NCI-H146 (cell line): ENCODE measurements at regions not wholly inside any gene's neighbourhood (a gene's known extent, or its start where the extent isn't known, plus 50 kb on each side); places are given as distances from the start of the nearest gene placed in this dataset.

Experiments
- DNase-seq: peaks from one replicate; lab custom pipeline; 2025; lab: John Stamatoyannopoulos, UW

GRCh38 chr6:28736121-28736520 is 187.7 kb downstream of the TRIM27 start:
- no peak for DNase-seq

GRCh38 chr6:28737750-28738395 is 185.9 kb downstream of the TRIM27 start:
- DNase-seq: no peak

GRCh38 chr6:28738396-28738765 is 185.4 kb downstream of the TRIM27 start:
- DNase-seq: no peak

DNA sequence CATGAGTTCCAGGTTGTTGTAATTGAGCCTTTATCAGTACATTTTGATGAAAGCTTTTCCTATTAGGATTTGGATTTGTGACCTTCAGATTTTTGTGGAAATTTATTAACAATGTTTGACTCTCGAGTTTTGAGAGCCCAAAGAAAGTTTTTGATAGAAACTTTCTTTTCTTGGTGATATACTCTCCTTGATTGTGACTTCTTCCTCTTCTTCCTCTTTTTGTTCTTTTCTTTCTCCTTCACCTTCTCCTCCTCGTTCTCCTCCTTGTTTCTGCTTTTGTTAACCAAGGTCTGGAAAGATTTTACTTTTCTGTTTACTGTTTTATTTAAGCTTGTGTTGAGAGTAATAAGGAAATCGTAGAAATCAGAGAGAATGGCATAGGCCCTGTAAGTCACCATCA is 182.4 kb downstream of the TRIM27 start:
- no peak for DNase-seq

DNA sequence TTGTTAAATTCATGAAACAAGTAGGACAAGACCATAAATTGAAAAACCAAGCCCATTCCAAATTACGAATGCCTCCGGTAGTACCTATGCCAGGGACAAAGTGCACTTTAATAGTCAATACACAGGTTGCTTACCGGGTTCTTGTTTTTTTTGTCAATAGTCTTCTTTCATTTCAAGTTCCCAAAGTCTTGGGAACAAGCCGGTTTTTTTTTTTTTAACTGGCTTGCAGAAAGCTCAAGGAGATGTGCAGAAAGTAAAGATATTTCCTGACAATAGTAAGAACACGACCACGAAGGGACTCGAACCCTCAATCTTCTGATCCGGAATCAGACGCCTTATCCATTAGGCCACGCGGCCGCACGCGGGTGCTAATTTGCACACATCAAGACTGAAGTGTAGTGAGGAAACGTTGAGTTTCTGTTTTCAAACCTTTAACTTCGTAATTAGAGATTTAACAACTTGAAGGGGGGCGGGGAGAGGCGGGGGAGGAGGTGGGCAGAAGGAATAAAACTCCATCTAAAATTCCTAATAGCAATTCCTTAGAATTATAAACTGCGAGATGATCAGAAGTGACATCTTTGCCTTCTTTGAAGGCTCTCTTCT is 181.0 kb downstream of the TRIM27 start:
- DNase-seq: peak; percentile 38

DNA sequence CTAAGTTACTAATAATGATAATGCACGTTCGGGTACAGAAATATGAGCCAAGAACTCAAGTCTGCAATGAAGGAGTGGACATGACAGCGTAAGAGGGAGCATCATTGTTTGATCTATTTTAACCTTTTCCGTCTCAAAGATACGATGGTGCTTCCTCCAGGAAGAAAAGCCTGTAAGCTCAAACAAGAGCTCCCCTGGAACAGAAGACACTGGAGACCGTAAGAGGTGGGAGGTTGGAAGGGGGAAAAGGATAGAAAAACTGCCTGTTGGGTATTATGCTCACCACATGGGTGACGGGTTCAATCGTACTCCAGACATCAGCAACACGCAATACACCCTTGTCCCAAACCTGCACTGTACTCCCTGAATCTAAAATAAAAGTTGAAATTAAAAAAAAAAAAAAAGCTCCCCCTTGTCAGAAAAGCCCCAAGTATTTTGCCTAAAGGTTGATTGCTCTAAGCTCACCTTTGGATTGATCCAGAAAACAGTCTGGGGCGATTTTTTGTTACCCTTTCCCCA is 180.5 kb downstream of the TRIM27 start:
- no peak for DNase-seq

GRCh38 chr6:28747083-28747630 is 176.6 kb downstream of the TRIM27 start:
- no peak for DNase-seq

- peak; percentile 71 for DNase-seq
These were observed 176.1 kb downstream of the TRIM27 start for GRCh38 chr6:28747631-28748157.

DNA sequence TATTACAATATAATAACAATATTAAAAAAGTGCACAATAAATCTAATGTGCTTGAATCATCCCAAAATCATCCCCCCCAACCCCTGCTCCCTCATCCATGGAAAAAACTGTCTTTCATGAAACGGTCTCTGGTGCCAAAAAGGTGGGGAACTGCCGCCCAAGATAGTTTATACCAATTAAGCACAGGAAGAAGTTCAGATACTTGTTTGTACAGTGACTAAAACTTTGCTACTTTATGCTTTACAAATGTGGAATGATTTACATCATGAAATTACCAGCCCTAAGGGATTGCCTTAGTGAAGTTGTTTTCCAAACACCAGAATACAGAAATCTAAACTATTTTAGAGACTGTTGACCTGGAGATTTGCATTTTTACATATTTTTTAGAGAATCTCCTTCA is 175.6 kb downstream of the TRIM27 start:
- DNase-seq: no peak

- no peak for DNase-seq
These were observed 172.8 kb downstream of the TRIM27 start for GRCh38 chr6:28750926-28751458.

- DNase-seq: no peak
These were observed 172.3 kb downstream of the TRIM27 start for GRCh38 chr6:28751514-28751913.

DNA sequence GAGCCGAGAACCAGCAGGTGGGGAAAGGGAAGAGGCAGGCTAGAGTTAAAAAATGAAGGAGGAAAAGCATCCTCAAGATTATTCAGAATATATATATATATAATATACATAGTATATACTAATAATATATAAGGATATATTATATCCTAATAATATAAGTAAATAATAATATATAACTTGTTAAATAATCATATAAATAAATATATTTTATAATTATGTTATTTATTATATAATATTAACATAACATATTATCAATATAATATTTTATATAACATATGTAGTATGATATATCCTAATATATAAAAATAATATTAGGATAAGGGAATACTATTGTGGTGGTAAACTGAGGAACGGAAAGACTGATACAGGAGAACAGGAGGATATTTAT is 171.8 kb downstream of the TRIM27 start:
- no peak for DNase-seq

GRCh38 chr6:28757429-28758045 is 166.2 kb downstream of the TRIM27 start:
- peak; percentile 30 for DNase-seq

- DNase-seq: peak; percentile 62
These were observed 165.6 kb downstream of the TRIM27 start for GRCh38 chr6:28758046-28758817.

DNA sequence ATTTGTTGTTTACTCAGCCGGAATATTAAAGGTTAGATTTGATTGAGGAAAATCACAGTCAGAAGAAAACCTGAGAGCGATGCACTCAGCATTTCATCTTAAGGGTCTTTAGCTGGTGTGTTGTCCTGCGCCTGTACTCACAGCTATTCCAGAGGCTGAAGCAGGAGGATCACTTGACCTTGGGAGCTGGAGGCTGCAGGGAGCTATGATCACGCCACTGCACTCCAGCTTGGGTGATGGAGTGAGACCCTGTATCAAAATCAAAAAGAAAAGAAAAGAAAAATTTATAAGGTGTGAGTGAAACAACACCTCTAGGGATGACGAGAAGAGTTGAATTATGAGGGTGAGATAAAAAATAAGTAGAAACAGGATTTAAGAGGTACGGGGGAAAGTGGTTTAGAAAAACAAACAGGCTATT is 165.0 kb downstream of the TRIM27 start:
- no peak for DNase-seq

DNA sequence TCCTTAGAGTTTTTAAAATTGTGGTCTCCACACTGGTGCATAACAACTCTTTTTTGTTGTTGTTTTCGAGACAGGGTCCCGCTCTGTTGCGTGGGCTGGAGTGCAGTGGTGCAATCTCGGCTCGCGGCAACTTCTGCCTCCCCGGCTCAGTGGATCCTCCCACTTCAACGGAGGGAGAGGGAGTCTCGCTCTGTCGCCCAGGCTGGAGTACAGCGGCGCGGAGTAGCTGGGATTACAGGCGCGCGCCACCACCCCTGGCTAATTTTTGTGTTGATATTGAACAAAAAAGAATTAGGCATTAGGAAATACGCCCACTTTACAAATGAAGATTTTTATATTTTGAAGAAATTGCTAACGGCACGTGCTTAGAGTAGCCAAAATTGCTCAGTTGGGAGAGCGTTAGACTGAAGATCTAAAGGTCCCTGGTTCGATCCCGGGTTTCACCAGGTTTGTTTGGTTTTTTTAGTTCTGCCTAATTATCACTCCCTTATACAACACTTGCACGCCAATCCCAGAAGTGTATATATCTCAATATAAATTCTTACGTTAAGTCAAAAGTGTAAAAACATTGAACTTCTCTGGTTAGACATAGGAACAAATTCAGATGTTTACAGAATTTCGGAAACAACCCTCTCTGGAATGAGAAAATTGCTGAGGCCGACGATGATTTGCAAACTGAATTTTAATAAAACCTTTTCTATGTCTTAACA is 159.6 kb downstream of the TRIM27 start:
- no peak for DNase-seq

DNA sequence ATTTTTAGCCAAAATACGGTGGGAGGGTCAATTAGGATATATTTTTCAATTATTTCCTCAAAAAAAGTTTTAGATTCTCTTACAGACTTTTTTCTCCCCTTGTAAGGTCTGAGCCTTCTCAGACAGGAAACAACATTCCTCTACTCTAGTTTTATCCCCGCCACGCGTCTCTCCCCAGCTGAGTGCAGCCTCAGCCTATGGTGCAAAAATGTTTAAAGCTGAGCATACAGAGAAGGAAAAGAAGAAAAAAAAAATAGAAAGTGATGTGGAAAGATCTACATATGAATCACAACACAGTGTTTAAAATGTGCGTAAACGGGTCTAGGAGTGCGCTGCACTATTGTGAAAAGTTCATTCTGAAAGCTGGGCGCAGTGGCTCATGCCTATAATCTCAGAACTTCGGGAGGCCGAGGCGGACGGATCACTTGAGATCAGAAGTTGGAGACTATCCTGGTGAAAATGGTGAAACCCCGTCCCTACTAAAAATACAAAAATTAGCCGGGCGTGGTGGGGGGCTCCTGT is 159.0 kb downstream of the TRIM27 start:
- DNase-seq: no peak

- no peak for DNase-seq
These were observed 157.8 kb downstream of the TRIM27 start for GRCh38 chr6:28765978-28766351.

DNA sequence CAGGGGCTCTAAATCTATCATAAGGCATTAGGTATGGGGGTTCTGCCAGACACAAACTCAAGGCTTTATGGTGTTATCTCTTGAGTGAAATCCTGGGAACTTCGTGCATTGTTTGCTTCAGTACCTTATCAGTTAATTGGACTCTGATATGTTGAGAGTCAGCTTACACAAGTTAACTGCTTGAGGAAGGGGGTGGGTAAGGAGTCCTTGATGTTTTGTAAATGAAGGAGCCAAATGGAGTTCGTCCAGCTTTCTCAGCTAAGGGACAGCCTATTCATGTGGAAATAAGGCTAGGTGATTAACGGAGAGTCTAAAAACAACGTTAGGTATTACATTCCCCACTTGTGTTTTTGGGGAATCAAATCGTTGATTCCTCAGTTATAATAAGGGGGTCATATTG is 157.4 kb downstream of the TRIM27 start:
- no peak for DNase-seq

DNA sequence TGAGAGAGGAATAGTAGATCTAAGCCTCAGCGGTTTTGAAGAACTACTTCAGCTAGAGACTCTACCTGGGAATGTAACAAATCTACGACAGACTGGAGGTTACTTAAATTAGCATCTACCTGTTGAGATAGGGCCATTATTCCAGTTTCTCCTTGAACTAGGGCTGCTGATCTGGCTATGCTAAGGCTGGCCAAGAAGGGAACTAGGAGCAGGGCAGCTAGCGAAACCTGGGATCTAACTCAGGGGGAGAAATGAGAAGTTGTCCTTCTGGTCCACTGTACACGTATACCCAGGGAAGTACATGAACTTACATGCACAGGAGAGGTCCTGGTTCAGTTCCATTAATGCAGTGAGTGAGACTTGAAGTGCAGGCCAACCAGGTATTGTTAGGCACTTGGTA is 156.7 kb downstream of the TRIM27 start:
- DNase-seq: no peak

DNA sequence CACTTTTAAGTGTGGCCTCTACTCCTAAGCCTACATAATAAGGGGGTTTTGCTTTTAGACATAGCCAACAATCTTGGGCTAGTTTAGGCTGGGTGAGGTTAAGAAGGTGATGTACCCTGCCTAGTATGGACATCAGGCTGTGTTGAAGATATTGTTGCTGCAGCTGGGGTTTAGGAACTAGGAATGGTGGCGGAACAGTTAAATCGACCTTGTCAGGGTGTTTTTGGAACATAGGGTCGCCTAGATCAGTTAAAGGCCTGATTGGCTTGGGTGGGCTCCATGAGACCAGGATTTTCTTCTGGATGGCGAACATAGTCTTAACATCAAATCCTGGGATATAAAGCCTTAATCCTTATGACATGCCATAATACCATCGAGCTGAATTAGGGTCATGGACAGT is 156.1 kb downstream of the TRIM27 start:
- DNase-seq: no peak
